ENCODE measurements at regions not wholly inside any gene's neighbourhood (a gene's known extent, or its start where the extent isn't known, plus 50 kb on each side); places are given as distances from the start of the nearest gene placed in this dataset.

- no peak for TF ChIP-seq CHD7 (IDR thresholded peaks at IDR 0.05; ENCODE audit: insufficient replicate concordance, low read length)
- no peak for TF ChIP-seq EGR1 (IDR thresholded peaks at IDR 0.05; ENCODE audit: borderline replicate concordance, low read depth, low read length)
Observed at GRCh38 chr18:68498185-68498584, 216.7 kb downstream of the TMX3 start (continued).
